GM23338 (cell line): ENCODE measurements at regions not wholly inside any gene's neighbourhood (a gene's known extent, or its start where the extent isn't known, plus 50 kb on each side); places are given as distances from the start of the nearest gene placed in this dataset.
A peak's percentile ranks its signal among the peaks of the same experiment; 100 is the strongest.

Experiments used
- ATAC-seq: fragments of 200-7000 bp; cut with Tn5 transposase; 3 replicates; pipeline ENCODE4 v1.9.1; 2020
- DNase-seq: peaks from one replicate; pipeline ENCODE4 v3.0.0-alpha.2; 2015; ENCODE audit warnings: low spot score
- H2AFZ ChIP-seq: fragments of 200-600 bp; sonication (generic); 2 replicates; pipeline ENCODE4 v1.8.0; 2016; ENCODE audit warnings: antibody characterized with exemption, mild to moderate bottlenecking, moderate library complexity
- H3F3A ChIP-seq: fragments of 200-600 bp; sonication (generic); replicated peaks from 2 replicates; pipeline ENCODE4 v1.8.0; 2017; ENCODE audit warnings: antibody characterized with exemption, mixed run types, low read depth
- H3K27ac ChIP-seq: fragments of 200-600 bp; sonication (generic); 2 replicates; pipeline ENCODE4 v1.6.1; 2016; ENCODE audit warnings: low read depth
- H3K27me3 ChIP-seq: fragments of 200-600 bp; sonication (generic); 2 replicates; pipeline ENCODE4 v1.8.0; 2016; ENCODE audit warnings: mild to moderate bottlenecking, mixed run types, moderate library complexity; ENCODE audit not compliant: insufficient read depth
- H3K36me3 ChIP-seq: fragments of 200-600 bp; sonication (generic); 2 replicates; pipeline ENCODE4 v1.8.0; 2016; ENCODE audit warnings: mild to moderate bottlenecking; ENCODE audit not compliant: insufficient read depth
- H3K4me1 ChIP-seq: fragments of 200-600 bp; sonication (generic); 2 replicates; pipeline ENCODE4 v1.8.0; 2016; ENCODE audit warnings: mild to moderate bottlenecking, moderate library complexity; ENCODE audit not compliant: insufficient read depth
- H3K4me2 ChIP-seq: fragments of 200-600 bp; sonication (generic); 2 replicates; pipeline ENCODE4 v1.7.1; 2017; ENCODE audit warnings: mixed run types
- H3K4me3 ChIP-seq: fragments of 200-600 bp; sonication (generic); 2 replicates; pipeline ENCODE4 v1.6.1; 2016; ENCODE audit warnings: mixed run types
- H3K79me2 ChIP-seq: fragments of 200-600 bp; sonication (generic); replicated peaks from 2 replicates; pipeline ENCODE4 v1.8.0; 2017; ENCODE audit warnings: mild to moderate bottlenecking; ENCODE audit not compliant: insufficient read depth
- H3K9me2 ChIP-seq: fragments of 200-600 bp; sonication (generic); 2 replicates; pipeline ENCODE4 v1.8.0; 2017; ENCODE audit not compliant: insufficient read depth
- H4K20me1 ChIP-seq: fragments of 200-600 bp; sonication (generic); replicated peaks from 2 replicates; pipeline ENCODE4 v1.8.0; 2017; ENCODE audit warnings: mild to moderate bottlenecking; ENCODE audit not compliant: insufficient read depth
- H3K27ac Mint-ChIP-seq: 2 replicates; pipeline ENCODE4 v1.8.0; 2020; ENCODE audit warnings: inconsistent platforms, mild to moderate bottlenecking, moderate library complexity, mixed read lengths
- H3K27me3 Mint-ChIP-seq: 3 replicates; pipeline ENCODE4 v1.8.0; 2022; ENCODE audit warnings: low read depth, mild to moderate bottlenecking, moderate library complexity, mixed read lengths, inconsistent platforms; ENCODE audit not compliant: insufficient read depth, poor library complexity
- H3K36me3 Mint-ChIP-seq: 3 replicates; pipeline ENCODE4 v1.8.0; 2021; ENCODE audit warnings: low read depth, mild to moderate bottlenecking, inconsistent platforms, moderate library complexity, mixed read lengths
- H3K4me1 Mint-ChIP-seq: 3 replicates; pipeline ENCODE4 v1.8.0; 2020; ENCODE audit warnings: mild to moderate bottlenecking, inconsistent platforms, mixed read lengths
- H3K4me3 Mint-ChIP-seq: 3 replicates; pipeline ENCODE4 v1.8.0; 2021; ENCODE audit warnings: moderate library complexity, mild to moderate bottlenecking, inconsistent platforms, mixed read lengths
- H3K9me3 Mint-ChIP-seq: 3 replicates; pipeline ENCODE4 v1.8.0; 2020; ENCODE audit warnings: moderate library complexity, mild to moderate bottlenecking, inconsistent platforms, mixed read lengths
- CREB1 ChIP-seq: fragments of 250-450 bp; sonication (Bioruptor Pico); IDR thresholded peaks from 2 replicates; pipeline ENCODE4 v1.5.0; 2020; ENCODE audit warnings: low read depth, mild to moderate bottlenecking, moderate library complexity
- EZH2 ChIP-seq: fragments of 200-600 bp; sonication (generic); IDR thresholded peaks from one replicate; pipeline ENCODE4 v1.8.0; 2017; ENCODE audit warnings: antibody characterized with exemption, mild to moderate bottlenecking, low read depth; ENCODE audit not compliant: unreplicated experiment
- EZH2phosphoT487 ChIP-seq: fragments of 200-600 bp; sonication (generic); IDR thresholded peaks from one replicate; pipeline ENCODE4 v1.8.1; 2018; ENCODE audit warnings: antibody characterized with exemption; ENCODE audit not compliant: unreplicated experiment
- JUNB ChIP-seq: IDR thresholded peaks from one replicate; pipeline ENCODE4 v1.6.1; 2016; ENCODE audit warnings: antibody characterized with exemption; ENCODE audit not compliant: unreplicated experiment
- NANOG ChIP-seq: IDR thresholded peaks from 2 replicates; pipeline ENCODE4 v1.6.1; 2016; ENCODE audit warnings: antibody characterized with exemption, borderline replicate concordance
- POLR2AphosphoS5 ChIP-seq: IDR thresholded peaks from 2 replicates; pipeline ENCODE4 v1.6.1; 2016; ENCODE audit warnings: antibody characterized with exemption, low read depth
- STAT1 ChIP-seq: IDR thresholded peaks from one replicate; pipeline ENCODE4 v1.6.1; 2016; ENCODE audit warnings: antibody characterized with exemption; ENCODE audit not compliant: unreplicated experiment
- ZNF114 ChIP-seq: fragments of 250-450 bp; sonication (Bioruptor Pico); IDR thresholded peaks from 2 replicates; pipeline ENCODE4 v1.5.0; 2020; ENCODE audit warnings: mild to moderate bottlenecking, moderate library complexity
- ZNF331 ChIP-seq: fragments of 250-450 bp; sonication (Bioruptor Pico); IDR thresholded peaks from 2 replicates; pipeline ENCODE4 v1.5.0; 2020; ENCODE audit warnings: low read depth, mild to moderate bottlenecking, moderate library complexity
- TF ChIP-seq, protein P1 (sequence below), 2 experiments: fragments of 200-600 bp in 1 of 2; sonication (generic) in 1 of 2; conservative IDR thresholded peaks; 2 replicates each; pipeline versions ENCODE4 v1.5.1 to v1.6.1; 2016 to 2017; ENCODE audit warnings: antibody characterized with exemption in 2 of 2, low read depth in 2 of 2, mild to moderate bottlenecking in 2 of 2, moderate library complexity in 1 of 2
- TF ChIP-seq, protein P2 (sequence below): IDR thresholded peaks from one replicate; pipeline ENCODE4 v1.6.1; 2018; ENCODE audit warnings: antibody characterized with exemption; ENCODE audit not compliant: unreplicated experiment
- TF ChIP-seq, protein P3 (sequence below): fragments of 250-450 bp; sonication (Bioruptor Pico); IDR thresholded peaks from 2 replicates; pipeline ENCODE4 v1.5.0; 2020; ENCODE audit warnings: mild to moderate bottlenecking, moderate library complexity
- TF ChIP-seq, protein P4 (sequence below): IDR thresholded peaks from 2 replicates; pipeline ENCODE4 v1.6.1; 2016; ENCODE audit warnings: antibody characterized with exemption

DNA sequence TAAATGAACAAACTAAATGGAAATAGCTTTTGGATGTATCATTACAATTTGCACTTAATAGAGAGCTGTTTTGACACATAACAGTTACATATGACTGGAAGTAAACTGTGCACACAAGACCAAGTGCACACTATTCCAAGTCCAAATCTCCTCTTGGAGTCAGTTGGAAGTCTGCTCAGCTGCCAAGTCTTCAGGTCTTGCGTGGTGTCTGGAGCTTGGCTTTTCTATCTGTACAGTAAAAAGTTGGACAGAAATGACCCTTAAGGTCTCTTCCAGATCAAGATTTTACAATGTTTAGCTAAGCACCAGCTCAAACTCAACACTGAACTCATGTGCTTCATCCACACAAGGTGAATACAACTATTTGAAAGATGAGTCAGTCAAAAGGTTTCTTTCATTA, 456.9 kb downstream of the RASEF start:
- no peak for DNase-seq
- H3K27ac Mint-ChIP-seq, result no peak overlapping the region
- Histone ChIP-seq H3F3A (no peaks in the 10 kb centered on the region), H3K36me3 (no peaks in the 10 kb centered on the region), H3K4me1 (peaks cover 7% of the 10 kb centered on the region), H3K79me2 (no peaks in the 10 kb centered on the region), H3K4me3 (no peak overlapping the region), H3K27ac (no peak overlapping the region), H4K20me1 (no peaks in the 10 kb centered on the region), H2AFZ (peak overlapping the region; percentile 1; the same call in 1 of the 2 replicates), H3K4me2 (no peak overlapping the region), H3K9me2 (no peaks in the 10 kb centered on the region), H3K27me3 (no peaks in the 10 kb centered on the region)
- ATAC-seq, result no peak
- H3K36me3 Mint-ChIP-seq, result no peaks in the 10 kb centered on the region
- H3K27me3 Mint-ChIP-seq, result peaks cover 2% of the 10 kb centered on the region
- no peaks in the 10 kb centered on the region for H3K9me3 Mint-ChIP-seq
- 0 out of 3 replicates have a peak, but pooled peaks cover 2% of the 10 kb centered on the region for H3K4me1 Mint-ChIP-seq
- H3K4me3 Mint-ChIP-seq, result no peak overlapping the region
- TF ChIP-seq STAT1 (no peak), CREB1 (CRISPR knock-in tag) (no peak), EZH2phosphoT487 (no peak), POLR2AphosphoS5 (no peak), EZH2 (no peak), ZNF331 (CRISPR knock-in tag) (no peak), ZNF114 (no peak), NANOG (no peak), JUNB (no peak)
- TF ChIP-seq, protein P1, sequence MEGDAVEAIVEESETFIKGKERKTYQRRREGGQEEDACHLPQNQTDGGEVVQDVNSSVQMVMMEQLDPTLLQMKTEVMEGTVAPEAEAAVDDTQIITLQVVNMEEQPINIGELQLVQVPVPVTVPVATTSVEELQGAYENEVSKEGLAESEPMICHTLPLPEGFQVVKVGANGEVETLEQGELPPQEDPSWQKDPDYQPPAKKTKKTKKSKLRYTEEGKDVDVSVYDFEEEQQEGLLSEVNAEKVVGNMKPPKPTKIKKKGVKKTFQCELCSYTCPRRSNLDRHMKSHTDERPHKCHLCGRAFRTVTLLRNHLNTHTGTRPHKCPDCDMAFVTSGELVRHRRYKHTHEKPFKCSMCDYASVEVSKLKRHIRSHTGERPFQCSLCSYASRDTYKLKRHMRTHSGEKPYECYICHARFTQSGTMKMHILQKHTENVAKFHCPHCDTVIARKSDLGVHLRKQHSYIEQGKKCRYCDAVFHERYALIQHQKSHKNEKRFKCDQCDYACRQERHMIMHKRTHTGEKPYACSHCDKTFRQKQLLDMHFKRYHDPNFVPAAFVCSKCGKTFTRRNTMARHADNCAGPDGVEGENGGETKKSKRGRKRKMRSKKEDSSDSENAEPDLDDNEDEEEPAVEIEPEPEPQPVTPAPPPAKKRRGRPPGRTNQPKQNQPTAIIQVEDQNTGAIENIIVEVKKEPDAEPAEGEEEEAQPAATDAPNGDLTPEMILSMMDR (conservative IDR thresholded peaks at IDR 0.05; ENCODE audit: low read depth in 2 of 2), result no peak
- TF ChIP-seq, protein P2, sequence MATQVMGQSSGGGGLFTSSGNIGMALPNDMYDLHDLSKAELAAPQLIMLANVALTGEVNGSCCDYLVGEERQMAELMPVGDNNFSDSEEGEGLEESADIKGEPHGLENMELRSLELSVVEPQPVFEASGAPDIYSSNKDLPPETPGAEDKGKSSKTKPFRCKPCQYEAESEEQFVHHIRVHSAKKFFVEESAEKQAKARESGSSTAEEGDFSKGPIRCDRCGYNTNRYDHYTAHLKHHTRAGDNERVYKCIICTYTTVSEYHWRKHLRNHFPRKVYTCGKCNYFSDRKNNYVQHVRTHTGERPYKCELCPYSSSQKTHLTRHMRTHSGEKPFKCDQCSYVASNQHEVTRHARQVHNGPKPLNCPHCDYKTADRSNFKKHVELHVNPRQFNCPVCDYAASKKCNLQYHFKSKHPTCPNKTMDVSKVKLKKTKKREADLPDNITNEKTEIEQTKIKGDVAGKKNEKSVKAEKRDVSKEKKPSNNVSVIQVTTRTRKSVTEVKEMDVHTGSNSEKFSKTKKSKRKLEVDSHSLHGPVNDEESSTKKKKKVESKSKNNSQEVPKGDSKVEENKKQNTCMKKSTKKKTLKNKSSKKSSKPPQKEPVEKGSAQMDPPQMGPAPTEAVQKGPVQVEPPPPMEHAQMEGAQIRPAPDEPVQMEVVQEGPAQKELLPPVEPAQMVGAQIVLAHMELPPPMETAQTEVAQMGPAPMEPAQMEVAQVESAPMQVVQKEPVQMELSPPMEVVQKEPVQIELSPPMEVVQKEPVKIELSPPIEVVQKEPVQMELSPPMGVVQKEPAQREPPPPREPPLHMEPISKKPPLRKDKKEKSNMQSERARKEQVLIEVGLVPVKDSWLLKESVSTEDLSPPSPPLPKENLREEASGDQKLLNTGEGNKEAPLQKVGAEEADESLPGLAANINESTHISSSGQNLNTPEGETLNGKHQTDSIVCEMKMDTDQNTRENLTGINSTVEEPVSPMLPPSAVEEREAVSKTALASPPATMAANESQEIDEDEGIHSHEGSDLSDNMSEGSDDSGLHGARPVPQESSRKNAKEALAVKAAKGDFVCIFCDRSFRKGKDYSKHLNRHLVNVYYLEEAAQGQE, result no peak
- TF ChIP-seq, protein P3, sequence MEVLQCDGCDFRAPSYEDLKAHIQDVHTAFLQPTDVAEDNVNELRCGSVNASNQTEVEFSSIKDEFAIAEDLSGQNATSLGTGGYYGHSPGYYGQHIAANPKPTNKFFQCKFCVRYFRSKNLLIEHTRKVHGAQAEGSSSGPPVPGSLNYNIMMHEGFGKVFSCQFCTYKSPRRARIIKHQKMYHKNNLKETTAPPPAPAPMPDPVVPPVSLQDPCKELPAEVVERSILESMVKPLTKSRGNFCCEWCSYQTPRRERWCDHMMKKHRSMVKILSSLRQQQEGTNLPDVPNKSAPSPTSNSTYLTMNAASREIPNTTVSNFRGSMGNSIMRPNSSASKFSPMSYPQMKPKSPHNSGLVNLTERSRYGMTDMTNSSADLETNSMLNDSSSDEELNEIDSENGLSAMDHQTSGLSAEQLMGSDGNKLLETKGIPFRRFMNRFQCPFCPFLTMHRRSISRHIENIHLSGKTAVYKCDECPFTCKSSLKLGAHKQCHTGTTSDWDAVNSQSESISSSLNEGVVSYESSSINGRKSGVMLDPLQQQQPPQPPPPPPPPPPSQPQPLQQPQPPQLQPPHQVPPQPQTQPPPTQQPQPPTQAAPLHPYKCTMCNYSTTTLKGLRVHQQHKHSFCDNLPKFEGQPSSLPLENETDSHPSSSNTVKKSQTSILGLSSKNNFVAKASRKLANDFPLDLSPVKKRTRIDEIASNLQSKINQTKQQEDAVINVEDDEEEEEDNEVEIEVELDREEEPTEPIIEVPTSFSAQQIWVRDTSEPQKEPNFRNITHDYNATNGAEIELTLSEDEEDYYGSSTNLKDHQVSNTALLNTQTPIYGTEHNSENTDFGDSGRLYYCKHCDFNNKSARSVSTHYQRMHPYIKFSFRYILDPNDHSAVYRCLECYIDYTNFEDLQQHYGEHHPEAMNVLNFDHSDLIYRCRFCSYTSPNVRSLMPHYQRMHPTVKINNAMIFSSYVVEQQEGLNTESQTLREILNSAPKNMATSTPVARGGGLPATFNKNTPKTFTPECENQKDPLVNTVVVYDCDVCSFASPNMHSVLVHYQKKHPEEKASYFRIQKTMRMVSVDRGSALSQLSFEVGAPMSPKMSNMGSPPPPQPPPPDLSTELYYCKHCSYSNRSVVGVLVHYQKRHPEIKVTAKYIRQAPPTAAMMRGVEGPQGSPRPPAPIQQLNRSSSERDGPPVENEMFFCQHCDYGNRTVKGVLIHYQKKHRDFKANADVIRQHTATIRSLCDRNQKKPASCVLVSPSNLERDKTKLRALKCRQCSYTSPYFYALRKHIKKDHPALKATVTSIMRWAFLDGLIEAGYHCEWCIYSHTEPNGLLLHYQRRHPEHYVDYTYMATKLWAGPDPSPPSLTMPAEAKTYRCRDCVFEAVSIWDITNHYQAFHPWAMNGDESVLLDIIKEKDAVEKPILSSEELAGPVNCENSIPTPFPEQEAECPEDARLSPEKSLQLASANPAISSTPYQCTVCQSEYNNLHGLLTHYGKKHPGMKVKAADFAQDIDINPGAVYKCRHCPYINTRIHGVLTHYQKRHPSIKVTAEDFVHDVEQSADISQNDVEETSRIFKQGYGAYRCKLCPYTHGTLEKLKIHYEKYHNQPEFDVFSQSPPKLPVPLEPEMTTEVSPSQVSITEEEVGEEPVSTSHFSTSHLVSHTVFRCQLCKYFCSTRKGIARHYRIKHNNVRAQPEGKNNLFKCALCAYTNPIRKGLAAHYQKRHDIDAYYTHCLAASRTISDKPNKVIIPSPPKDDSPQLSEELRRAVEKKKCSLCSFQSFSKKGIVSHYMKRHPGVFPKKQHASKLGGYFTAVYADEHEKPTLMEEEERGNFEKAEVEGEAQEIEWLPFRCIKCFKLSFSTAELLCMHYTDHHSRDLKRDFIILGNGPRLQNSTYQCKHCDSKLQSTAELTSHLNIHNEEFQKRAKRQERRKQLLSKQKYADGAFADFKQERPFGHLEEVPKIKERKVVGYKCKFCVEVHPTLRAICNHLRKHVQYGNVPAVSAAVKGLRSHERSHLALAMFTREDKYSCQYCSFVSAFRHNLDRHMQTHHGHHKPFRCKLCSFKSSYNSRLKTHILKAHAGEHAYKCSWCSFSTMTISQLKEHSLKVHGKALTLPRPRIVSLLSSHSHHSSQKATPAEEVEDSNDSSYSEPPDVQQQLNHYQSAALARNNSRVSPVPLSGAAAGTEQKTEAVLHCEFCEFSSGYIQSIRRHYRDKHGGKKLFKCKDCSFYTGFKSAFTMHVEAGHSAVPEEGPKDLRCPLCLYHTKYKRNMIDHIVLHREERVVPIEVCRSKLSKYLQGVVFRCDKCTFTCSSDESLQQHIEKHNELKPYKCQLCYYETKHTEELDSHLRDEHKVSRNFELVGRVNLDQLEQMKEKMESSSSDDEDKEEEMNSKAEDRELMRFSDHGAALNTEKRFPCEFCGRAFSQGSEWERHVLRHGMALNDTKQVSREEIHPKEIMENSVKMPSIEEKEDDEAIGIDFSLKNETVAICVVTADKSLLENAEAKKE (CRISPR knock-in tag), result no peak
- TF ChIP-seq, protein P4, sequence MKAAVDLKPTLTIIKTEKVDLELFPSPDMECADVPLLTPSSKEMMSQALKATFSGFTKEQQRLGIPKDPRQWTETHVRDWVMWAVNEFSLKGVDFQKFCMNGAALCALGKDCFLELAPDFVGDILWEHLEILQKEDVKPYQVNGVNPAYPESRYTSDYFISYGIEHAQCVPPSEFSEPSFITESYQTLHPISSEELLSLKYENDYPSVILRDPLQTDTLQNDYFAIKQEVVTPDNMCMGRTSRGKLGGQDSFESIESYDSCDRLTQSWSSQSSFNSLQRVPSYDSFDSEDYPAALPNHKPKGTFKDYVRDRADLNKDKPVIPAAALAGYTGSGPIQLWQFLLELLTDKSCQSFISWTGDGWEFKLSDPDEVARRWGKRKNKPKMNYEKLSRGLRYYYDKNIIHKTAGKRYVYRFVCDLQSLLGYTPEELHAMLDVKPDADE, result no peak
